A549 (cell line): ENCODE measurements at regions not wholly inside any gene's neighbourhood (a gene's known extent, or its start where the extent isn't known, plus 50 kb on each side); places are given as distances from the start of the nearest gene placed in this dataset.

Source experiments
- ATAC-seq, 2 experiments: fragments of 200-7000 bp in 1 of 2; fragments of >200 bp in 1 of 2; cut with Nextera tagmentation in 1 of 2; cut with Tn5 transposase in 1 of 2; 3 replicates each; pipeline versions ENCODE4 v1.8.0 to v1.9.1; 2018 to 2020; ENCODE audit warnings: mild to moderate bottlenecking in 1 of 2, moderate library complexity in 1 of 2
- CTCF ChIA-PET: fragments of 300-600 bp; sonication (Branson Sonifier 250); formaldehyde crosslinking; extraction: SDS; loops from one replicate; lab custom pipeline; 2021; ENCODE audit warnings: antibody characterized with exemption, inconsistent platforms; lab: Yijun Ruan, JAX
- POLR2A ChIA-PET: fragments of 350-600 bp; formaldehyde crosslinking; extraction: SDS; loops from one replicate; lab custom pipeline; 2021; ENCODE audit warnings: antibody characterized with exemption, inconsistent platforms; lab: Yijun Ruan, JAX
- DNase-seq, 2 experiments: peaks; one replicate each; pipeline versions ENCODE4 v3.0.0 to v3.0.0-alpha.2; 2011 to 2016; ENCODE audit warnings: low read depth in 1 of 2, low spot score in 1 of 2
- FAIRE-seq: peaks from 2 replicates; lab custom pipeline; 2011; peaks lifted over from hg19 to GRCh38; lab: Jason Lieb, UNC
- H3K27ac ChIP-seq, 2 experiments: fragments of >200 bp; sonication (Bioruptor Twin); formaldehyde crosslinking; 3 replicates each; pipeline ENCODE4 v1.5.1; 2016 to 2017
- H3K4me1 ChIP-seq: fragments of >200 bp; sonication (Bioruptor Twin); formaldehyde crosslinking; 3 replicates; pipeline ENCODE4 v1.6.1; 2016
- H3K4me2 ChIP-seq: fragments of >200 bp; sonication (Bioruptor Twin); formaldehyde crosslinking; 3 replicates; pipeline ENCODE4 v1.6.1; 2016
- H3K4me3 ChIP-seq: fragments of >200 bp; sonication (Bioruptor Twin); formaldehyde crosslinking; 3 replicates; pipeline ENCODE4 v1.5.1; 2016
- H3K9me3 ChIP-seq: fragments of >200 bp; sonication (Bioruptor Twin); formaldehyde crosslinking; 3 replicates; pipeline ENCODE4 v1.6.1; 2016
- CBX2 ChIP-seq: fragments of 200-600 bp; sonication (generic); IDR thresholded peaks from 2 replicates; pipeline ENCODE4 v1.6.1; 2016; ENCODE audit warnings: low read depth, mild to moderate bottlenecking, borderline replicate concordance
- CHD2 ChIP-seq: fragments of 150-350 bp; IDR thresholded peaks from 2 replicates; pipeline ENCODE4 v1.6.1; 2014; ENCODE audit warnings: low read length; ENCODE audit not compliant: partially characterized antibody
- ESRRA ChIP-seq: fragments of 150-350 bp; IDR thresholded peaks from 2 replicates; pipeline ENCODE4 v1.6.1; 2014; ENCODE audit warnings: mild to moderate bottlenecking, low read length, borderline replicate concordance
- FOXS1 ChIP-seq: fragments of 250-450 bp; sonication (Bioruptor Pico); IDR thresholded peaks from 2 replicates; pipeline ENCODE4 v1.5.0; 2020; ENCODE audit warnings: mild to moderate bottlenecking, moderate library complexity
- HOXB5 ChIP-seq: fragments of 250-450 bp; sonication (Bioruptor Pico); IDR thresholded peaks from 2 replicates; pipeline ENCODE4 v1.5.0; 2020; ENCODE audit warnings: mild to moderate bottlenecking, moderate library complexity
- JUN ChIP-seq, 2 experiments: fragments of >200 bp; sonication (Bioruptor Twin); formaldehyde crosslinking; IDR thresholded peaks; 2 replicates in 1 of 2; 3 replicates in 1 of 2; pipeline ENCODE4 v1.6.1; 2016 to 2017
- KDM1A ChIP-seq: fragments of 200-600 bp; sonication (generic); IDR thresholded peaks from 2 replicates; pipeline ENCODE4 v1.6.1; 2016; ENCODE audit warnings: low read depth, mild to moderate bottlenecking
- MAFK ChIP-seq: fragments of 450-650 bp; IDR thresholded peaks from 2 replicates; pipeline ENCODE4 v1.6.1; 2014; ENCODE audit not compliant: partially characterized antibody
- MAX ChIP-seq: IDR thresholded peaks from 2 replicates; pipeline ENCODE4 v1.6.1; 2012
- NFE2L2 ChIP-seq: fragments of 150-350 bp; conservative IDR thresholded peaks from 2 replicates; pipeline ENCODE4 v1.6.1; 2014; ENCODE audit warnings: low read length
- NPAS2 ChIP-seq: fragments of 250-450 bp; sonication (Bioruptor Pico); IDR thresholded peaks from 2 replicates; pipeline ENCODE4 v1.8.0; 2022; ENCODE audit warnings: mild to moderate bottlenecking, moderate library complexity, borderline replicate concordance
- PHF8 ChIP-seq: fragments of 200-600 bp; sonication (generic); IDR thresholded peaks from 2 replicates; pipeline ENCODE4 v1.6.1; 2016; ENCODE audit warnings: low read depth, mild to moderate bottlenecking, antibody characterized with exemption, moderate library complexity, borderline replicate concordance
- RAD21 ChIP-seq, 2 experiments: fragments of >200 bp in 1 of 2; sonication (Bioruptor Twin) in 1 of 2; formaldehyde crosslinking in 1 of 2; IDR thresholded peaks in 1 of 2; conservative IDR thresholded peaks in 1 of 2; 2 replicates in 1 of 2; 3 replicates in 1 of 2; pipeline ENCODE4 v1.6.1; 2012 to 2018; ENCODE audit warnings: inconsistent platforms in 1 of 2
- RARB ChIP-seq: fragments of 250-450 bp; sonication (Bioruptor Pico); IDR thresholded peaks from 2 replicates; pipeline ENCODE4 v1.8.0; 2021; ENCODE audit warnings: mild to moderate bottlenecking, moderate library complexity
- RNF2 ChIP-seq: fragments of 200-600 bp; sonication (generic); IDR thresholded peaks from 2 replicates; pipeline ENCODE4 v1.6.1; 2016; ENCODE audit warnings: low read depth, mild to moderate bottlenecking, antibody characterized with exemption, moderate library complexity, borderline replicate concordance
- SREBF2 ChIP-seq: fragments of 450-650 bp; IDR thresholded peaks from 2 replicates; pipeline ENCODE4 v1.6.1; 2014; ENCODE audit warnings: mild to moderate bottlenecking, moderate library complexity
- TFCP2L1 ChIP-seq: fragments of 250-450 bp; sonication (Bioruptor Pico); IDR thresholded peaks from 2 replicates; pipeline ENCODE4 v1.5.0; 2021; ENCODE audit warnings: mild to moderate bottlenecking
- TP53 ChIP-seq: fragments of 250-450 bp; sonication (Bioruptor Pico); IDR thresholded peaks from 2 replicates; pipeline ENCODE4 v1.5.0; 2021; ENCODE audit warnings: mild to moderate bottlenecking, moderate library complexity
- WGBS: methylation state at CpG from one replicate; pipeline ENCODE4 v1.1.6; 2017; ENCODE audit errors: missing lambda C conversion rate; 5-methylcytosine and 5-hydroxymethylcytosine counted together
- TF ChIP-seq, protein P1 (sequence below): fragments of 150-350 bp; IDR thresholded peaks from 2 replicates; pipeline ENCODE4 v1.6.1; 2014; ENCODE audit warnings: low read depth, mild to moderate bottlenecking, low read length
- TF ChIP-seq, protein P2 (sequence below): IDR thresholded peaks from 2 replicates; pipeline ENCODE4 v1.6.1; 2012
- TF ChIP-seq, protein P3 (sequence below): fragments of >200 bp; sonication (Bioruptor Twin); formaldehyde crosslinking; IDR thresholded peaks from 3 replicates; pipeline ENCODE4 v1.6.1; 2016

GRCh38 chr1:4530166-4530785, 124.1 kb upstream of the AJAP1 start:
- no peak for DNase-seq
- Histone ChIP-seq H3K27ac (no peak overlapping the region), H3K4me2 (no peak overlapping the region), H3K9me3 (no peaks in the 10 kb centered on the region), H3K4me1 (no peaks in the 10 kb centered on the region), H3K4me3 (no peak overlapping the region)
- no peak for FAIRE-seq
- TF ChIP-seq CBX2 (no peak), JUN (IDR thresholded peaks at IDR 0.05) (no peak), NPAS2 (CRISPR knock-in tag) (no peak), HOXB5 (CRISPR knock-in tag) (no peak), PHF8 (no peak), RARB (no peak), MAFK (no peak), KDM1A (no peak), MAX (no peak), TP53 (CRISPR knock-in tag) (no peak), CHD2 (no peak)
- POLR2A ChIA-PET = no interaction called here
- WGBS = 35% methylated on average over 9 of the region's 9 CpGs
- CTCF ChIA-PET = interaction anchor here (0.6 kb wide), 1 partner anchor 172 kb away, joined by 4 read pairs; no protein-coding TSS in a partner anchor
- no peak for ATAC-seq

DNA sequence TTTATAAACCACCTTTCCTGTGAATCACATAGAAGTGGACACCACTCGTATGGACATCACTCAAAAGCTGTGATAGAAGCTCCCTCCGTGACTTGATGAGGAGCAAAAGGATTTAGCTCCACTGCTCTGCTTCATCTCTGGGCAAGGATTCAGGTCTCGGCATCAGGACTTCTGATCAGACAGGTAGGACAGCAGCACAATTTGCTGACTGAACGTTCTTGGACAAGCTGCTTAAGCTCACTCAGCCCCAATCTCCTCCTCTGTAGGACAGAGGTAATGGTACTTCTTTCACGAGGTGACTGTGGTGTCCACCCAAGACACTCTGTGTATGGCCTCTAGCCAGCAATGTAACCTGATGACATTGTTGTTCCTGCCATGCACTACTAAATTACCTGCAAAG, 122.6 kb upstream of the AJAP1 start:
- WGBS = 6% methylated on average over 3 of the region's 5 CpGs
- 0 out of 3 replicates have a peak, but pooled peaks cover 4% of the 10 kb centered on the region for H3K9me3 ChIP-seq
- POLR2A ChIA-PET = no interaction called here
- H3K4me1 ChIP-seq = no peaks in the 10 kb centered on the region
- H3K27ac ChIP-seq = no peak overlapping the region
- H3K4me3 ChIP-seq = no peak overlapping the region
- no peak for FAIRE-seq
- CTCF ChIA-PET = interaction anchor here (0.8 kb wide), 1 partner anchor 10 kb away, joined by 3 read pairs; no protein-coding TSS in a partner anchor
- DNase-seq = no peak
- H3K4me2 ChIP-seq = no peak overlapping the region
- ATAC-seq = no peak
- peak; percentile 10 for TF ChIP-seq MAFK
- TF ChIP-seq RNF2 = no peak

GRCh38 chr1:4532656-4533055, 121.8 kb upstream of the AJAP1 start:
- Histone ChIP-seq H3K4me1 (no peaks in the 10 kb centered on the region), H3K4me3 (no peak overlapping the region), H3K4me2 (no peak overlapping the region), H3K27ac (no peak overlapping the region), H3K9me3 (0 out of 3 replicates have a peak, but pooled peaks cover 4% of the 10 kb centered on the region)
- 39% methylated on average over 4 of the region's 4 CpGs for WGBS
- CTCF ChIA-PET = interaction anchor here (1.1 kb wide), 1 partner anchor 1213 kb away, joined by 3 read pairs; no protein-coding TSS in a partner anchor
- TF ChIP-seq, protein P1, sequence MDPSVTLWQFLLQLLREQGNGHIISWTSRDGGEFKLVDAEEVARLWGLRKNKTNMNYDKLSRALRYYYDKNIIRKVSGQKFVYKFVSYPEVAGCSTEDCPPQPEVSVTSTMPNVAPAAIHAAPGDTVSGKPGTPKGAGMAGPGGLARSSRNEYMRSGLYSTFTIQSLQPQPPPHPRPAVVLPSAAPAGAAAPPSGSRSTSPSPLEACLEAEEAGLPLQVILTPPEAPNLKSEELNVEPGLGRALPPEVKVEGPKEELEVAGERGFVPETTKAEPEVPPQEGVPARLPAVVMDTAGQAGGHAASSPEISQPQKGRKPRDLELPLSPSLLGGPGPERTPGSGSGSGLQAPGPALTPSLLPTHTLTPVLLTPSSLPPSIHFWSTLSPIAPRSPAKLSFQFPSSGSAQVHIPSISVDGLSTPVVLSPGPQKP = no peak
- no peak for TF ChIP-seq KDM1A
- no peak for TF ChIP-seq SREBF2
- no peak for TF ChIP-seq ESRRA
- no peak for TF ChIP-seq RAD21 (conservative IDR thresholded peaks at IDR 0.05 in 1 of 2, IDR thresholded peaks at IDR 0.05 in 1 of 2)
- TF ChIP-seq, protein P2, sequence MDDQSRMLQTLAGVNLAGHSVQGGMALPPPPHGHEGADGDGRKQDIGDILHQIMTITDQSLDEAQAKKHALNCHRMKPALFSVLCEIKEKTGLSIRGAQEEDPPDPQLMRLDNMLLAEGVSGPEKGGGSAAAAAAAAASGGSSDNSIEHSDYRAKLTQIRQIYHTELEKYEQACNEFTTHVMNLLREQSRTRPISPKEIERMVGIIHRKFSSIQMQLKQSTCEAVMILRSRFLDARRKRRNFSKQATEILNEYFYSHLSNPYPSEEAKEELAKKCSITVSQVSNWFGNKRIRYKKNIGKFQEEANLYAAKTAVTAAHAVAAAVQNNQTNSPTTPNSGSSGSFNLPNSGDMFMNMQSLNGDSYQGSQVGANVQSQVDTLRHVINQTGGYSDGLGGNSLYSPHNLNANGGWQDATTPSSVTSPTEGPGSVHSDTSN = no peak
- no peak for TF ChIP-seq JUN (IDR thresholded peaks at IDR 0.05)
- TF ChIP-seq TFCP2L1 (CRISPR knock-in tag) = no peak
- no peak for TF ChIP-seq NFE2L2
- no peak for TF ChIP-seq RARB
- TF ChIP-seq, protein P3, sequence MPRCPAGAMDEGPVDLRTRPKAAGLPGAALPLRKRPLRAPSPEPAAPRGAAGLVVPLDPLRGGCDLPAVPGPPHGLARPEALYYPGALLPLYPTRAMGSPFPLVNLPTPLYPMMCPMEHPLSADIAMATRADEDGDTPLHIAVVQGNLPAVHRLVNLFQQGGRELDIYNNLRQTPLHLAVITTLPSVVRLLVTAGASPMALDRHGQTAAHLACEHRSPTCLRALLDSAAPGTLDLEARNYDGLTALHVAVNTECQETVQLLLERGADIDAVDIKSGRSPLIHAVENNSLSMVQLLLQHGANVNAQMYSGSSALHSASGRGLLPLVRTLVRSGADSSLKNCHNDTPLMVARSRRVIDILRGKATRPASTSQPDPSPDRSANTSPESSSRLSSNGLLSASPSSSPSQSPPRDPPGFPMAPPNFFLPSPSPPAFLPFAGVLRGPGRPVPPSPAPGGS = no peak
- TF ChIP-seq FOXS1 = no peak
- ATAC-seq = no peak
- POLR2A ChIA-PET = no interaction called here
- no peak for FAIRE-seq
- DNase-seq = no peak
